ENCODE measurements at regions not wholly inside any gene's neighbourhood (a gene's known extent, or its start where the extent isn't known, plus 50 kb on each side); places are given as distances from the start of the nearest gene placed in this dataset.

DNA sequence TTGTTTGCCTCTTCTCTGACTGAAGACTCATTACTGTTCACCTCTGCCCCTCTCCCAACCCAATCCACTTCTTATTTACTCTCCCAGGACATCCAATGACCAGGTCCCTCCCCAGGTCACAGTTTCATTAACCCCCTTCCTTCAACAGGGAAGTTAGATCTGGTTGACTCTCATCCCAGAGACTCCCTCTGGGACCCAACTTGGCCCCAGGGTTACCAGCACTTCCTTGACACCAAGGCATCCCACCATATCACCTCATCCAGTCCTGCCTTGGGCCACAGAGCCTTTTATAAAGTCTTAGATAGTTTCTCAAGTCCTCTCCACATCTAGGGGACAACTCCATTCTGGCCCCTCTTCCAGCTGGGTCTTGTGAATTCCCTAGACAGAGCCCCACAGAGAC is 470.6 kb upstream of the TSHZ3 start:
- FAIRE-seq (no peak), DNase-seq (no peak)
- H3K9me3 ChIP-seq (ENCODE audit: control insufficient read depth in 2 of 3, insufficient read depth in 1 of 3, low read length in 3 of 3), result no peaks in the 10 kb centered on the region
- H3K36me3 ChIP-seq (ENCODE audit: control insufficient read depth in 2 of 3, insufficient read depth in 3 of 3, low read length in 3 of 3), result no peaks in the 10 kb centered on the region
- TF ChIP-seq, protein P1, sequence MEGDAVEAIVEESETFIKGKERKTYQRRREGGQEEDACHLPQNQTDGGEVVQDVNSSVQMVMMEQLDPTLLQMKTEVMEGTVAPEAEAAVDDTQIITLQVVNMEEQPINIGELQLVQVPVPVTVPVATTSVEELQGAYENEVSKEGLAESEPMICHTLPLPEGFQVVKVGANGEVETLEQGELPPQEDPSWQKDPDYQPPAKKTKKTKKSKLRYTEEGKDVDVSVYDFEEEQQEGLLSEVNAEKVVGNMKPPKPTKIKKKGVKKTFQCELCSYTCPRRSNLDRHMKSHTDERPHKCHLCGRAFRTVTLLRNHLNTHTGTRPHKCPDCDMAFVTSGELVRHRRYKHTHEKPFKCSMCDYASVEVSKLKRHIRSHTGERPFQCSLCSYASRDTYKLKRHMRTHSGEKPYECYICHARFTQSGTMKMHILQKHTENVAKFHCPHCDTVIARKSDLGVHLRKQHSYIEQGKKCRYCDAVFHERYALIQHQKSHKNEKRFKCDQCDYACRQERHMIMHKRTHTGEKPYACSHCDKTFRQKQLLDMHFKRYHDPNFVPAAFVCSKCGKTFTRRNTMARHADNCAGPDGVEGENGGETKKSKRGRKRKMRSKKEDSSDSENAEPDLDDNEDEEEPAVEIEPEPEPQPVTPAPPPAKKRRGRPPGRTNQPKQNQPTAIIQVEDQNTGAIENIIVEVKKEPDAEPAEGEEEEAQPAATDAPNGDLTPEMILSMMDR (IDR thresholded peaks at IDR 0.05; ENCODE audit: borderline replicate concordance, extremely low read depth, insufficient read depth), result no peak
- H3K4me3 ChIP-seq (ENCODE audit: low read length in 3 of 3), result no peak overlapping the region
- no peak overlapping the region for H3K27ac ChIP-seq (ENCODE audit: low read depth in 2 of 2, low read length in 2 of 2)
- no peaks in the 10 kb centered on the region for H3K27me3 ChIP-seq (ENCODE audit: control insufficient read depth, insufficient read depth, low read length)
- H3K4me1 ChIP-seq (ENCODE audit: control insufficient read depth in 2 of 3, insufficient read depth in 2 of 3, low read depth in 1 of 3, low read length in 3 of 3), result no peaks in the 10 kb centered on the region
- intact Hi-C loops (cut with DNase I), result no loop called here
- H3K9ac ChIP-seq (ENCODE audit: low read length in 3 of 3), result no peak overlapping the region

DNA sequence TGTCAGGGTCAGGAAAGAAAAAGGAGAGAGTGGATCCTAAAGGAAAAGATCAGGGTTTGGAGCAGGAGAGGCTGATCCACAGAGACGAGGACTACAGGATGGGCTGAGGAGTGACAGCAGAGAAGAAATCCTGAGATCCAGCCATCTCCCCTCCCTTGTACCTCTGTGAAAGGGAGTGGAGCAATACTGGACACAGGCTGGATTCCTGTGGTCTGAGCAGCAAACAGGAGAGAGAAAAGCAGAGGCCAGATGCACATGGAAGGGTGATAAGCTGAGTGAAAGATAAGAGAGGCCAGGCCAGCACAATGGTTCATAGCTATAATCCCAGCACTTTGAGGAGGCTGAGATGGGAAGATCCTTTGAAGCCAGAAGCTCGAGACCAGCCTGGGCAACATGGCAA is 472.1 kb upstream of the TSHZ3 start:
- H3K27ac ChIP-seq (ENCODE audit: low read depth in 2 of 2, low read length in 2 of 2), result no peak overlapping the region
- H3K9me3 ChIP-seq (ENCODE audit: control insufficient read depth in 2 of 3, insufficient read depth in 1 of 3, low read length in 3 of 3), result no peaks in the 10 kb centered on the region
- H3K4me3 ChIP-seq (ENCODE audit: low read length in 3 of 3), result no peak overlapping the region
- intact Hi-C loops (cut with DNase I), result no loop called here
- no peaks in the 10 kb centered on the region for H3K4me1 ChIP-seq (ENCODE audit: control insufficient read depth in 2 of 3, insufficient read depth in 2 of 3, low read depth in 1 of 3, low read length in 3 of 3)
- TF ChIP-seq, protein P1 (IDR thresholded peaks at IDR 0.05; ENCODE audit: borderline replicate concordance, extremely low read depth, insufficient read depth), result no peak
- FAIRE-seq (no peak), DNase-seq (no peak)
- H3K9ac ChIP-seq (ENCODE audit: low read length in 3 of 3), result no peak overlapping the region
- H3K27me3 ChIP-seq (ENCODE audit: control insufficient read depth, insufficient read depth, low read length), result no peaks in the 10 kb centered on the region
- no peaks in the 10 kb centered on the region for H3K36me3 ChIP-seq (ENCODE audit: control insufficient read depth in 2 of 3, insufficient read depth in 3 of 3, low read length in 3 of 3)

DNA sequence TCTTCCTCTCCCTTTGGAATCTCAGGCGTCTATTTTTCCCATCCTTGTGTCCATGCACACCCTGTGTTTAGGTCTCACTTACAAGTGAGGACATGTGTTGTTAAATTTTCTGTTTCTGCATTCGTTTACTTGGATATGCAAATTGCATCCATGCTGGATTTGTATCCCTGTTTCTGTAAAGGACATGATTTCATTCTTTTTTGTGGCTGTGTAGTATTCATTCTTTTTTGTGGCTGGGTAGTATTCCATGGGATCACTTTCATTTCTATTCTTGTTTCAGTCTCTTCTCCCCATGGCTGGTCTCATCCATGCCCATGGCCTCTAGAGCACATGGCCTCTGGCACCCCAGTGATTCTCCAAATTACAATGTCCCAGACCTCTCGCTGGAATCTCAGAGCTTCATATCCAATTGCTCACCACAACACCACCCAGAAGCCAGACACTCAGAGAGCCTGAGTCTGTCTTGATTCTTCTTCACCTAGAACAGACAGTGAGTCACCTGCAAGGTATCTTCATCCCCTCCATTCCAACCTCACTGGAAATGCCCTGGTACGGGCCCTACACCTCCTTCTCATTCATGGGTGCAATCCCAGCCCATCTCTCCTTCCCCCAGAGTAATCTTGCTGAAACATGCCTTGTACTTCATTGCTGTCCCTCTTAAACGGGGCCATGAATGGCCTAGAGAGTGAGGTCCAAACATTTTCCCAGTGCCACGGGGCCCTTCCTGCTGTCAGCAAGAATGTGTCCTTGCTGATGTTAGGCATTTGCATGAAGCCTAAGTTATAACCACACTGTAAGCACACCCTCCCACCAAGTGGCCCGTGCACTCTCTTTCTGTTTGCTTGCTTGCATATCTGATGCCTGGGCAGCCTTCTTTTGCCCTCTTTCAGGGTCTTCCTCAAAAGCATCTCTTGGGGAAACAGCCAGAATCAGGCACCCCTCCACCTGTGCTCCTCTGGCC is 476.2 kb upstream of the TSHZ3 start:
- TF ChIP-seq, protein P1 (IDR thresholded peaks at IDR 0.05; ENCODE audit: borderline replicate concordance, extremely low read depth, insufficient read depth), result no peak
- Histone ChIP-seq H3K9me3 (ENCODE audit: control insufficient read depth in 2 of 3, insufficient read depth in 1 of 3, low read length in 3 of 3) (no peaks in the 10 kb centered on the region), H3K27me3 (ENCODE audit: control insufficient read depth, insufficient read depth, low read length) (no peaks in the 10 kb centered on the region), H3K4me3 (ENCODE audit: low read length in 3 of 3) (no peak overlapping the region), H3K4me1 (ENCODE audit: control insufficient read depth in 2 of 3, insufficient read depth in 2 of 3, low read depth in 1 of 3, low read length in 3 of 3) (no peaks in the 10 kb centered on the region), H3K36me3 (ENCODE audit: control insufficient read depth in 2 of 3, insufficient read depth in 3 of 3, low read length in 3 of 3) (no peaks in the 10 kb centered on the region), H3K27ac (ENCODE audit: low read depth in 2 of 2, low read length in 2 of 2) (no peak overlapping the region), H3K9ac (ENCODE audit: low read length in 3 of 3) (no peak overlapping the region)
- intact Hi-C loops (cut with DNase I), result no loop called here
- FAIRE-seq (no peak), DNase-seq (no peak)

Measured in kidney (tissue), 13 donors.